HL-60 (cell line): ENCODE measurements at regions not wholly inside any gene's neighbourhood (a gene's known extent, or its start where the extent isn't known, plus 50 kb on each side); places are given as distances from the start of the nearest gene placed in this dataset.

Source experiments
- CTCF ChIP-seq: IDR thresholded peaks from one replicate; pipeline ENCODE4 v1.5.1; 2011; ENCODE audit warnings: low read length, control low read depth, inconsistent platforms; ENCODE audit not compliant: insufficient read depth
- GABPA ChIP-seq: IDR thresholded peaks from 2 replicates; pipeline ENCODE4 v1.6.1; 2012; ENCODE audit warnings: low read depth
- POLR2AphosphoS5 ChIP-seq: IDR thresholded peaks from 2 replicates; pipeline ENCODE4 v1.6.1; 2012; ENCODE audit warnings: low read depth
- REST ChIP-seq: IDR thresholded peaks from 2 replicates; pipeline ENCODE4 v1.6.1; 2012; ENCODE audit warnings: low read depth; ENCODE audit not compliant: insufficient replicate concordance

GRCh38 chr10:56785292-56785691, 424.2 kb upstream of the ZWINT start:
- TF ChIP-seq CTCF (no peak), REST (no peak), GABPA (no peak), POLR2AphosphoS5 (no peak)
